SKM-1 treated with dmso at 0.1 percent for 144 hours (cell line): ENCODE measurements at regions not wholly inside any gene's neighbourhood (a gene's known extent, or its start where the extent isn't known, plus 50 kb on each side); places are given as distances from the start of the nearest gene placed in this dataset.
"Not testable (repeated sequence)": the region's sequence is repeated elsewhere in the genome, so short reads cannot be mapped to it uniquely, and the experiment has no call there.

ENCODE experiments used
- DNase-seq: peaks from one replicate; lab custom pipeline; 2025; ENCODE audit not compliant: unreplicated experiment; lab: John Stamatoyannopoulos, UW

- no peak for DNase-seq
Observed at GRCh38 chr7:13072014-13072413, 384.6 kb downstream of the ARL4A start.

- DNase-seq = no peak
Observed at GRCh38 chr7:13077466-13077865, 390.0 kb downstream of the ARL4A start.

- DNase-seq = no peak
Observed at GRCh38 chr7:13078105-13078504, 390.7 kb downstream of the ARL4A start.

DNA sequence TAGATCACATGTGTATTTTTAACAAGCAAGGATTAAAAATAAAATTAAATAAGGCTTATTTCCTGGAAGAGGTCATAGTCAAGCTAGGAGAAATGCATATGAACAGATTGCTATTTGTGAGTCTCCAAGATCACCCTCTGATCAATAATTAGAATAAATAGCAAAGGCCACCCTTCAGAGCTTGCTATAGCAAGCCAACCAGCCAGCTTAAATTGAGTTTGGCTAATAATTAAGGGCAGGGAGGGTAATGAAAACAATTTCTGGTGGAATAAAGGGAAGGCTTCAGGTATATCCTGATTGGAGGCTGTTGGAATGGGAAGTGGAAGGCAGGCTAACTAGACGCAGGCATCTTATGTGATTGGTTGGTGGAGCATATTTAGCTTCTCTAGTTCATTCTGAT is 403.5 kb downstream of the ARL4A start:
- no peak for DNase-seq

DNA sequence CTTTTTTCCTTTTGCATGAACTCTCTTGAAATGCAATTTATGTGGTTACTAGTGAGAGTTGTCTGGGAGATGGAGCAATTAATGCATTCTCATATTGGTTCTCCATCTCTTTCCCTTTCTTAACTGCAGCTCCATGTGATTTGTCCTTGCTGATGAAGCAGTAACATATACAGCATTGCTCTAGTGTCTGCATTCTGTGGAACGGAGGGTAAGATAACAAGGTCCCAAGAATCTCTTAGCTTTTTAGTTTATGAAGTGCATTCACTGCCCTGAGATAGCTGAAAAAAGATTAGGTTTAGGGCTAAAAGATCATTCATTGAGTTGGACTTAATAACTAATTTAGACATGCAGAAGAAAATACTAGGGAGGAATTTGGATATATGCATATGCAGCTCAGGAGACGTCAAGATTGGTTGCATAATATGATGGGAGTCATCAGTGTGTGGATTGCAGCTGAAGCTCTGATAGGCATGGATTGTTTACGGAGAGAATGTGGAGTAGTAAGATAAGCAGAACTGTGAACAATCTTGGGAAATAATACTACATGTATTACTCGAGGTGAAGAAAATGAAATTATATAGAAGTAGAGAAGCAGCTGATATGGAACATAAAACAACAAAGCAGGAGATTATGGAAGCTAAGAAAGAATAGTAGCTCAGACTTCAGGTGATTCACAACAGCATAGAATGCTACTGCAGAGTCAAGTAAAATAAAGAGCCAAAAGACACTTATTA is 404.7 kb downstream of the ARL4A start:
- no peak for DNase-seq

GRCh38 chr7:13092708-13093005 is 405.2 kb downstream of the ARL4A start:
- DNase-seq = no peak

DNA sequence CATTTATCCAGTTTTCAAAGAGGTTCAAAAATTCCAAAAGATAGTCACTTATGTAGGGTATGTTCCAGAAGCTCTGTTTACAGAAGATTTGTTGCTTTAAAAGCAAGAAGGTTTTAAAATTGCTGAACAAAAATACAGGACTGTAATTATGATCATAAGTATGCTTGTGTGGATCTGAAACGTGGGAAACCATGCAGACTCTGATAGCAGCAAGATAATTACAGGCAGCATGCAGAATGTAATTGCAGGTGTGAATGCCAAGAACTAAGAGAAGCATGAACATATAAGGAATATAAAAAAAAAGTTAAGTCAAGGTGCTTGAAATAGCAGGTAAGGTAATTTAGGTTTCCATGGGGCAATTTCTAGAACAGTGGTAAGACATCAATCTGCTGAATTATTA is 405.7 kb downstream of the ARL4A start:
- DNase-seq = no peak

- no peak for DNase-seq
Observed at GRCh38 chr7:13097499-13097898, 410.1 kb downstream of the ARL4A start.

DNA sequence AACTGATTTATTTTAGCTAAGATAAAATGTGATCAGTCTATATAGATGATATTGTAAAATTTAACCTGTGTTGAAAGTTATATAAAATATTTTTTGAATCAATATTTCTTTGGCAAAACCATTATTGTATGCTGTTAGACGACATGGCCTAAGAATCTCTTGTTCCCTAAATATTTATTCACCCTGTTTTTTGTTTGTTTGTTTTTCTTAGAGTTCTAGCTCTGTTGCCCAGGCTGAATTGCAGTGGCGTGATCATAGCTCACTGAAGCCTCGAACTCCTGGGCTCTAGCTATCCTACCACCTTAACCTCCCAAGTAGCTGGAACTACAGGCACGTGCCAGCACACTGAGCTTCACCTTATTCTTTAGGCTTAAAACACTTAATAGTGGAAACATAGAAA is 410.7 kb downstream of the ARL4A start:
- no peak for DNase-seq

GRCh38 chr7:13099154-13099795 is 411.8 kb downstream of the ARL4A start:
- DNase-seq = no peak

DNA sequence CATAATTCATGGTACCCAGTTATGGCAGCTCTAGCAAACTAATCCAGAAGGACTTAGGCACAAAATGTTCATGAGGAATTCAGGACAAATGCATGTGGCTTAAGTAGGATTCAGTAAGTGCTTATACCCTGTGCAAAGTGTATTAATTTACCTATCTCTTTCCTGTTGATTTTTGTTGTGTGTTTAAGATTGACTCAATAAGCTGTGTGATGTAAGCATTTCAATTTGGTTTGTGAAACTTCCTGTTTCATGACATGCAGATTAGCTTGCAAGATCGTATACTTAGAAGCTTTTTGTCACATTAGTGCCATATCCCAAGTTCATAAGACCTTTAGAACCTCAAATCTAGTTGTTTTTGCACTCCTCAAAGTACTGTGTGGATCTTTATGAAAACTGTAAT is 416.7 kb downstream of the ARL4A start:
- peak; percentile 27 for DNase-seq

DNA sequence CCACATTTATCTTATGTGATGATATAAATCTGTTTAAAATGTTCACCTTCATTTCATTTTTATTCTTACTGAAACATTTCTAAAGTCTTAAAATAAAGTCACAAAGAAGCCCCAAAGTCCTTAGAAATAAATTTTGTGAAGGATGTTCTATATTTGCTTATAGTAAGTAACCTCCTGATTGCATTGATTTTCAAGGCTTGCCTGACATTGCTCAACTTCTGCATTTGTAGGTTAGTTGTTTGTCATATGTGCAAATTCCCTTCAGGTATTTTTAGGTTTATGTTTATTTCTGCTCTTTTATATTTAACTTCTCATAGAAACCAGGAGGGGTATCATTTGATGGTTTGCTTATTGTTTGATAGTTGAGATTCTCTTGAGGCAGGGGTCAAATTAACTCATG is 417.8 kb downstream of the ARL4A start:
- no peak for DNase-seq

- no peak for DNase-seq
Observed at GRCh38 chr7:13106513-13106912, 419.1 kb downstream of the ARL4A start.

GRCh38 chr7:13107291-13107690 is 419.9 kb downstream of the ARL4A start:
- DNase-seq = no peak

GRCh38 chr7:13108061-13108460 is 420.6 kb downstream of the ARL4A start:
- no peak for DNase-seq

DNA sequence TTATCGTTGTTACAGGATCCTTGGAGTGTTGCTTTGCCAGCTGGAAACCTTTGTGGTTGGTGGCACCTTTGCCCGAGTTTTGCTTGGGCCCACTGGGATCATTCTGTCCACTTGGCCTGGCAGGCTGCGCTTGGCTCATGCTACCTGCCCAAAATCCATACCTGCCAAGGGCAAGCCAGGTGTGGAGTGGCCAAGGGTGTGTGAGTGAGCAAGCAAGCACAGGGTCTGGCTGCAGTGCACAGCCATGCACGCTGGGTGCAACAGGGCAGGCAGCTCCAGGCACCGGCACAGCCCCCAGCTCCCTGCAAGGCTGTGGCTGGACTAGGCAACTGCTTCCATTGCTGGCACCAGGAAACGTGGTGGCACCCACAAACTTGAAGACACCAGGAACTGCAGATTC is 421.8 kb downstream of the ARL4A start:
- DNase-seq = no peak

DNA sequence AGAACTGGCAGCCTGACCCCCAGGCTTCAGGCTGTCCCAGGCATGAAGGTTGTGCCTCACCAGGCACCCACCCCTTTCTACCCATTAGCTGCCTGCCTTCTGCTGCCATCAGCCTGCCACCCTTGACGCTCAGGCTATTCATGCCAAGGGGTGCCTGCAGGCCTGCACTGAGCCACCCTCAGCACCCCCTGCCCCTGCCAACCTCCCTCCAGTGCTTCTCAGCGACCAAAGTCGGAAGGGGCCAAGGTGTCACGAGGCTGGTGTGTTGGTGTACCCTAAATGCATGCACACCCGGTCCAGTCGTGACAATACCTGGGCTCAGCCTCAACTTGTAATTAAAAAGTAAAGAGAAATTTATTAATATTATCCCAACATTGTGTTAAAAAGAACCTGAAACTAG is 422.7 kb downstream of the ARL4A start:
- DNase-seq = no peak

DNA sequence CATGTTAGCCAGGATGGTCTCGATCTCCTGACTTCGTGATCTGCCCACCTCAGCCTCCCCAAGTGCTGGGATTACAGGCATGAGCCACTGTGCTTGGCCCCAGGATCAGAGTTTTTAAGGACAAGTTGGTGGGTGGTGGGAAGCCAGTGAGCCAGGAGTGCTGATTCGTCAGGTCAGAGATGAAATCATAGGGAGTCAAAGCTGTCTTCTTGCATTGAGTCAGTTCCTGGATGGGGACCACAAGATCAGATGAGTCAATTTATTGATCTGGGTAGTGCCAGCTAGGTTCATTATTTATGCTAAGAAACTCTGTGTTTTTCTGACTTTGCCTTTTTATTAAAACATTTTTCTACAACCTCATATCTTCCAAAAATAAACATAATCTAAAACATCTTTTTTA is 423.8 kb downstream of the ARL4A start:
- DNase-seq = no peak

- DNase-seq = not testable (repeated sequence)
Observed at GRCh38 chr7:13114240-13114639, 426.8 kb downstream of the ARL4A start.

GRCh38 chr7:13115157-13115772 is 427.8 kb downstream of the ARL4A start:
- DNase-seq = no peak

DNA sequence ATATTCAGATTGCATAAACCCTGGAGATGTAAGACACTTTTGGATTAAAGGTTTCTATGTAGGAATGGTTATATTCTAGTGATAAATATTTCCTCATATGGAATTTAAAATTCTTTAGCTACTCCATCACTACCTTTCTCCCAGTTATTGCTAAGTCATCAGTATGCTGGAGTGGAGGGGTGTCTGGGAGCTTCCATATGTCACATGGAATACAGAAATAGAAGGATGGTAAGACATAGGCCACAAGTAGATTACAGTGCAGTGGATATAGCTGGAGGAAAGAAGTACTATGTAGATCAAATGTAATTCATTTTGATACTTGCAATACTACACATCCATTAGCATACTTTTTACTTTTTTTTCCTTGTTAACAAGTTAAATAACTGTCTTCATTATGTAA is 428.4 kb downstream of the ARL4A start:
- DNase-seq = no peak

DNA sequence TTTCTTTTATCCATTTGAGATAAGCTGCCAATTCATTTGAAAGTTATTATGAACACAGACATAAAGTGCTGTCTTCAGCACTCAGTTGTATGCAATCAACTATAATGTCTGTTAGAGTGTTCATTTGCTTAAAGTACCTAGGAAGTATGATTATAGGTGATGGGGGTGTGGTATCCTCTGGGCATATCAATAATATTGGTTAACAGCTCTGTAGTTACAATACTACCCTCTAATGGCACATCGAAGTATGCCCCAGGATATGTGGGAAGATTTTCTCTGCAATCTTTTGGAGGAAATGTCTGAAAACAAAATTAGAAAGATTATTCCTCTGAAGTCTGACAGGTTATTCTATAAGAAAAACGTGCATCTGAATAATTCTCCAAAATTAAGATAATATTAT is 429.7 kb downstream of the ARL4A start:
- no peak for DNase-seq

DNA sequence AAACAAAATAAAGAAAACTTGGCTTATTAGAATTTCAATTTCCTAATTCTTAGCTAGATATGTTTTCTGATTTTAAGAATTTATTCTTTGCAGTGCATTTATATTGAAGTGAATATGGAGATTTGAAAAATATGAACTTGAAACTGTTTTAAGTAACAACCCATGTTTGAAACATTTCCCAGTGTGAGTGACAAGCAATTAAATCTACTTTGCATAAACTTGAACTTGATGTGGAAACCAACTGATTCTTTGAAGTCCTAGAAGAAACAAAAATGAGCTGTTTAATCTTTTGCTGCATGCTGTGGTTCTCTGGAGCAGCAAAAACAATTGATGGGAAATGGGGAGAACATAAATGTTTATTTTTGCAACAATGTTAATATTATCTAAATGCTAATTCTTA is 430.2 kb downstream of the ARL4A start:
- no peak for DNase-seq
